ENCODE measurements at regions not wholly inside any gene's neighbourhood (a gene's known extent, or its start where the extent isn't known, plus 50 kb on each side); places are given as distances from the start of the nearest gene placed in this dataset.

- TF ChIP-seq CTCF (conservative IDR thresholded peaks at IDR 0.05; ENCODE audit: low read depth, low read length) (no peak), EZH2 (IDR thresholded peaks at IDR 0.05; ENCODE audit: borderline replicate concordance, low read depth, low read length, poor library complexity, severe bottlenecking) (no peak)
These were observed 1451.7 kb upstream of the ADGRL3 start for GRCh38 chr4:59748433-59748832.
